Hepatocyte (in vitro differentiated cells): ENCODE measurements at regions not wholly inside any gene's neighbourhood (a gene's known extent, or its start where the extent isn't known, plus 50 kb on each side); places are given as distances from the start of the nearest gene placed in this dataset.

ENCODE experiments used
- DNase-seq: peaks from one replicate; pipeline ENCODE4 v3.0.0-alpha.2; 2016; ENCODE audit warnings: low spot score
- H2AFZ ChIP-seq: fragments of 200-600 bp; sonication (generic); 2 replicates; pipeline ENCODE4 v1.6.0; 2016; ENCODE audit warnings: antibody characterized with exemption, mild to moderate bottlenecking
- H3K27ac ChIP-seq: fragments of 200-600 bp; sonication (generic); 2 replicates; pipeline ENCODE4 v1.5.1; 2016; ENCODE audit warnings: mild to moderate bottlenecking
- H3K27me3 ChIP-seq: fragments of 200-600 bp; sonication (generic); 2 replicates; pipeline ENCODE4 v1.6.1; 2016
- H3K36me3 ChIP-seq: fragments of 200-600 bp; sonication (generic); replicated peaks from 2 replicates; pipeline ENCODE4 v1.5.1; 2016; ENCODE audit warnings: low read depth; ENCODE audit not compliant: insufficient read depth
- H3K4me1 ChIP-seq: fragments of 200-600 bp; sonication (generic); 2 replicates; pipeline ENCODE4 v1.5.1; 2016; ENCODE audit warnings: mild to moderate bottlenecking, moderate library complexity; ENCODE audit not compliant: insufficient read depth
- H3K4me2 ChIP-seq: fragments of 200-600 bp; sonication (generic); 2 replicates; pipeline ENCODE4 v1.6.0; 2016
- H3K4me3 ChIP-seq: fragments of 200-600 bp; sonication (generic); 2 replicates; pipeline ENCODE4 v1.5.1; 2016; ENCODE audit warnings: mild to moderate bottlenecking
- H3K79me2 ChIP-seq: fragments of 200-600 bp; sonication (generic); 2 replicates; pipeline ENCODE4 v1.6.0; 2017; ENCODE audit warnings: mild to moderate bottlenecking
- H3K9me2 ChIP-seq: fragments of 200-600 bp; sonication (generic); replicated peaks from 2 replicates; pipeline ENCODE4 v1.6.0; 2017; ENCODE audit warnings: mild to moderate bottlenecking; ENCODE audit not compliant: insufficient read depth
- H3K9me3 ChIP-seq: fragments of 200-600 bp; sonication (generic); 2 replicates; pipeline ENCODE4 v1.5.1; 2016; ENCODE audit warnings: low read depth, mild to moderate bottlenecking
- H4K20me1 ChIP-seq: fragments of 200-600 bp; sonication (generic); 2 replicates; pipeline ENCODE4 v1.6.0; 2016; ENCODE audit warnings: mild to moderate bottlenecking; ENCODE audit not compliant: insufficient read depth, poor library complexity, severe bottlenecking
- EZH2 ChIP-seq: fragments of 200-600 bp; sonication (generic); IDR thresholded peaks from 2 replicates; pipeline ENCODE4 v1.6.1; 2016; ENCODE audit warnings: antibody characterized with exemption, mild to moderate bottlenecking, borderline replicate concordance
- EZH2phosphoT487 ChIP-seq: fragments of 200-600 bp; sonication (generic); IDR thresholded peaks from one replicate; pipeline ENCODE4 v1.6.1; 2018; ENCODE audit warnings: antibody characterized with exemption, mild to moderate bottlenecking, low read depth, moderate library complexity; ENCODE audit not compliant: unreplicated experiment, severe bottlenecking
- WGBS: methylation state at CpG from one replicate; pipeline ENCODE4 v1.1.6; 2016; ENCODE audit warnings: low lambda C conversion rate; ENCODE audit errors: missing lambda C conversion rate; 5-methylcytosine and 5-hydroxymethylcytosine counted together
- TF ChIP-seq, protein P1 (sequence below): fragments of 200-600 bp; sonication (generic); IDR thresholded peaks from 2 replicates; pipeline ENCODE4 v1.5.1; 2016; ENCODE audit warnings: antibody characterized with exemption, mild to moderate bottlenecking; ENCODE audit not compliant: poor library complexity

DNA sequence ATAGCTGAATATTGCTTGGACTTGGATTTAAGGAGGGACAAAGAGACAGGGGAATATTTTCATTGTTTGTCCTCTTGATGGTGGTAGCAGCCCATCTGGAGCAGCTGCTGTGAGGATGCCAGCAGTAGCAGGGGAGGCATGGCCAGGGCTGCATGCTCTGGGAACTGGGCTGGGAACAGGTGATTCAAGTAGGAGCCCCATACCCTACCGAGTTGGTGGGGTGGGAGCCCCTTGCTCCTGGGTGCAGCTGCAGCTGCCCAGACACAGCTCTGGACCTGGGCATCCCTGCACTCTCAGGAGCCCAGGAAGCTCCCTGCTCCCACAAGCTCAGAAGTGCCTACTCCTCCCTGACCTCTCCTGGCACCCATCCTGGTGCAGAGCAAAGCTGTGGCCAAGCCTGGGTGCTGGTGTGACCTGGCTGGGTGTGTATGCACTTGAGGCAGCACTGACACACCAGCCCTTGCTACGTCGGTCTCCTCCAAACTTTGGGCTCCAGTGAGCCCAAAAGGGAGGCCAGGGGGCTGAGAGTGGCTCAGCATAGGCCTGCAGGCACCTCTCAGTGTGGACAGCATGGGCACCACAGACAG is 341.8 kb upstream of the CCDC179 start:
- TF ChIP-seq EZH2phosphoT487, result no peak
- TF ChIP-seq EZH2, result no peak
- TF ChIP-seq, protein P1, sequence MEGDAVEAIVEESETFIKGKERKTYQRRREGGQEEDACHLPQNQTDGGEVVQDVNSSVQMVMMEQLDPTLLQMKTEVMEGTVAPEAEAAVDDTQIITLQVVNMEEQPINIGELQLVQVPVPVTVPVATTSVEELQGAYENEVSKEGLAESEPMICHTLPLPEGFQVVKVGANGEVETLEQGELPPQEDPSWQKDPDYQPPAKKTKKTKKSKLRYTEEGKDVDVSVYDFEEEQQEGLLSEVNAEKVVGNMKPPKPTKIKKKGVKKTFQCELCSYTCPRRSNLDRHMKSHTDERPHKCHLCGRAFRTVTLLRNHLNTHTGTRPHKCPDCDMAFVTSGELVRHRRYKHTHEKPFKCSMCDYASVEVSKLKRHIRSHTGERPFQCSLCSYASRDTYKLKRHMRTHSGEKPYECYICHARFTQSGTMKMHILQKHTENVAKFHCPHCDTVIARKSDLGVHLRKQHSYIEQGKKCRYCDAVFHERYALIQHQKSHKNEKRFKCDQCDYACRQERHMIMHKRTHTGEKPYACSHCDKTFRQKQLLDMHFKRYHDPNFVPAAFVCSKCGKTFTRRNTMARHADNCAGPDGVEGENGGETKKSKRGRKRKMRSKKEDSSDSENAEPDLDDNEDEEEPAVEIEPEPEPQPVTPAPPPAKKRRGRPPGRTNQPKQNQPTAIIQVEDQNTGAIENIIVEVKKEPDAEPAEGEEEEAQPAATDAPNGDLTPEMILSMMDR, result no peak
- H3K79me2 ChIP-seq, result no peaks in the 10 kb centered on the region
- no peaks in the 10 kb centered on the region for H3K9me2 ChIP-seq
- no peak overlapping the region for H3K4me2 ChIP-seq
- no peak overlapping the region for H3K4me3 ChIP-seq
- 77% methylated on average over 3 of the region's 3 CpGs for WGBS
- H3K27me3 ChIP-seq, result no peaks in the 10 kb centered on the region
- H2AFZ ChIP-seq, result no peak overlapping the region
- H3K9me3 ChIP-seq, result no peaks in the 10 kb centered on the region
- H4K20me1 ChIP-seq, result no peaks in the 10 kb centered on the region
- H3K27ac ChIP-seq, result no peak overlapping the region
- no peaks in the 10 kb centered on the region for H3K36me3 ChIP-seq
- DNase-seq, result no peak
- no peaks in the 10 kb centered on the region for H3K4me1 ChIP-seq

DNA sequence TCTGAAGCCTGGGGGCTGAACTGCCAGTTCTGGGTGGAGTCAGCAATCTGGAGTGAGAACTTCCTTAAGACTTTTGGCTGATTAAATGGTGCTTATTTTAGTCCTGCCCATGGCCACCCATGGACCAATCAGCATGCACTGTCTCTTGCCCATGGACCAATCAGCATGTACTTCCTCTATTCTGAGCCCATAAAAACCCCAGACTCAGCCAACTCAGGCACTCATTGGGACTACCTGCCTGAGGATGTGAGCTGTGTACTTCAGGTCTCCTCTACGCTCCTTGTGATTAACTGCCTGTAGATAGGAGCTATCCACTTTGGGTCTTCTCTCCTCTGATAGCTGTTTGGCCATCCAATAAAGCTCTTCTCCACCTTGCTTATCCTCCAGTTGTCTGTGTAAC is 342.3 kb upstream of the CCDC179 start:
- no peaks in the 10 kb centered on the region for H4K20me1 ChIP-seq
- H3K4me3 ChIP-seq, result no peak overlapping the region
- H3K79me2 ChIP-seq, result no peaks in the 10 kb centered on the region
- no peaks in the 10 kb centered on the region for H3K9me2 ChIP-seq
- H3K27ac ChIP-seq, result no peak overlapping the region
- WGBS, result 89% methylated on average over 1 of the region's 1 CpG
- TF ChIP-seq, protein P1, result no peak
- no peak for TF ChIP-seq EZH2
- no peak for TF ChIP-seq EZH2phosphoT487
- H3K27me3 ChIP-seq, result no peaks in the 10 kb centered on the region
- no peak overlapping the region for H3K4me2 ChIP-seq
- no peak overlapping the region for H2AFZ ChIP-seq
- H3K4me1 ChIP-seq, result no peaks in the 10 kb centered on the region
- no peak for DNase-seq
- H3K36me3 ChIP-seq, result no peaks in the 10 kb centered on the region
- no peaks in the 10 kb centered on the region for H3K9me3 ChIP-seq

DNA sequence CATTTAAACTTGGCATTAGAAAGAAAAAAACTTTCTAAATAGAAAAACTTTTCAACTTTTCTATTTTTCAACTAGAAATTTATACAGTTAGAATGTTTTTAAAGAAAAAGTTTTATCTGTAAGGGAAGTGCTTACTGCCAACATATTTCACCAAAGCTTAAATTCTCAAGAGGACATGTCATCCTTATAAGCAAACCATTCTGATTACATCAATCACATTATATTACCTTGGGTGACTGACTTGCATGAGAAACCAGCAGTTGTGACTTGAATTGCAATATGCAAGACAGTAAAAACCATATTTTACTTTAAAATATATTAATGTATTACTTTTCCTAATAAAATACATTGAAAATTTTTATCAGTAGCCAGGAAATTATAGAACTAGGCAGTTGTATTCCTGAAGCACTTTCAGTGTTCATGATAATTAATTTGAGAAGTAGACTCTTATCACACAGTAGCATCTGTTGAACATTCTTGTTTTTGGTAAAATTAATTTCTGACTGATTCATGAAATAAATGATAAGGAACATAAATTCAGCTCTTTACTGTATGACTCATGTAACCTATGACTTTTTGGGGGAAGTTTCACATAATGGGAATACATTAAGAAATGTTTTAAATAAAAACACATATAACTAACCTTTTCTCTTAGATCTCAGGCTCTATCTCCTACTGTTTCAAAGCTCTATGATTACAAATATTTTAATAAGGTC is 345.0 kb upstream of the CCDC179 start:
- Histone ChIP-seq H3K4me3 (no peak overlapping the region), H3K27ac (no peak overlapping the region), H3K79me2 (no peaks in the 10 kb centered on the region), H3K4me2 (no peak overlapping the region), H3K36me3 (no peaks in the 10 kb centered on the region), H2AFZ (no peak overlapping the region), H3K4me1 (no peaks in the 10 kb centered on the region), H3K9me3 (no peaks in the 10 kb centered on the region), H4K20me1 (no peaks in the 10 kb centered on the region), H3K27me3 (no peaks in the 10 kb centered on the region), H3K9me2 (no peaks in the 10 kb centered on the region)
- no peak for DNase-seq
- TF ChIP-seq, protein P1, result no peak
- TF ChIP-seq EZH2phosphoT487 (no peak), EZH2 (no peak)
